IPS-15b (cell line): ENCODE measurements at regions not wholly inside any gene's neighbourhood (a gene's known extent, or its start where the extent isn't known, plus 50 kb on each side); places are given as distances from the start of the nearest gene placed in this dataset.

Source experiments
- H3K27me3 ChIP-seq: one replicate; pipeline ENCODE4 v1.6.1; 2013; ENCODE audit warnings: low read length; ENCODE audit not compliant: control insufficient read depth, insufficient read depth
- H3K36me3 ChIP-seq: one replicate; pipeline ENCODE4 v1.6.1; 2013; ENCODE audit warnings: low read length; ENCODE audit not compliant: control insufficient read depth, insufficient read depth
- H3K4me1 ChIP-seq: one replicate; pipeline ENCODE4 v1.6.1; 2013; ENCODE audit warnings: mild to moderate bottlenecking, low read length; ENCODE audit not compliant: control insufficient read depth, insufficient read depth
- H3K4me3 ChIP-seq: one replicate; pipeline ENCODE4 v1.5.1; 2013; ENCODE audit warnings: low read depth, low read length
- H3K9ac ChIP-seq: one replicate; pipeline ENCODE4 v1.6.1; 2013; ENCODE audit warnings: low read depth, mild to moderate bottlenecking, low read length
- H3K9me3 ChIP-seq: one replicate; pipeline ENCODE4 v1.6.1; 2013; ENCODE audit warnings: mild to moderate bottlenecking, low read length; ENCODE audit not compliant: control insufficient read depth, insufficient read depth

DNA sequence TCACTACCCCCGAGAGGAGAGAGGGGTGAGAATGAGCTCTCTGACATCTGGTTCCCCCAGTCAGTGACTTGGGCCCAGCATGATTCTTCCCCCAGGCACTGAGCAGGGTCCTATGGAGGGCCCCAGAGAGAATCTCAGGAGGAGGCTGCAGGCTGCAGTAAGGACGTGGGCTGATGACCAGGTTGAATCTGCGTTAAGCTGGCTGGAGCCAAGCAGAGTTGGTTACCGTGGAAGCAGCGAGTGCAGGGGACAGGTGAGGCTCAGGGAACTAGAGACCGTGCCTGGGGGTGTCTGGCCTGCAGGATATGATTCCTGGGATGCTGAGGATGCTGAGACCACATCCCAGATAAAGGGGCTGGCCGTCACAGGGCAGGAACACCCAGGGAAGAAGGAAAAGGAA lies 314.3 kb upstream of the IRX1 start:
- peaks cover 5% of the 10 kb centered on the region for H3K4me1 ChIP-seq
- H3K9me3 ChIP-seq, result no peaks in the 10 kb centered on the region
- no peaks in the 10 kb centered on the region for H3K27me3 ChIP-seq

DNA sequence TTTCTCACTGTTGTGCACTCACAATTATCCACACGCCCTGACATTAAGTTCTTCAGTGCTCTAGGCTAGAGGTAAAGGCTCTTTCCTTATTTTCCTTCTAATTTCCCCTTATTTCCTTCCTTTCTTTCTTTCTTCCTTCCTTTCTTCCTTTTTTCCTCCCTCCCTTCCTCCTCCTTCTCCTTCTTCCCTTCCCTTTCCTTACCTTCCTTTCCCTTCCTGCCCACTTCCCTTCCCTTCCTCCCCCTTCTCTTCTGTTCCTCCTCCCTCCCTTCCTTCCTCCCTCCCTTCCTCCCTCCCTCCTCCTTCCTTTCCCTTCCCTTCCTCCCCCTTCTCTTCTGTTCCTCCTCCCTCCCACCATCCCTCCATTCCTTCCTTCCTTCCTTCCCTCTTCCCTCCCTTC lies 317.0 kb upstream of the IRX1 start:
- no peaks in the 10 kb centered on the region for H3K27me3 ChIP-seq
- no peaks in the 10 kb centered on the region for H3K9me3 ChIP-seq
- H3K36me3 ChIP-seq, result no peaks in the 10 kb centered on the region
- H3K4me3 ChIP-seq, result no peak overlapping the region
- peaks cover 5% of the 10 kb centered on the region for H3K4me1 ChIP-seq
- no peak overlapping the region for H3K9ac ChIP-seq

More for the DNA sequence above, 314.3 kb upstream of the IRX1 start:
- Histone ChIP-seq H3K36me3 (no peaks in the 10 kb centered on the region), H3K9ac (no peak overlapping the region), H3K4me3 (no peak overlapping the region)

DNA sequence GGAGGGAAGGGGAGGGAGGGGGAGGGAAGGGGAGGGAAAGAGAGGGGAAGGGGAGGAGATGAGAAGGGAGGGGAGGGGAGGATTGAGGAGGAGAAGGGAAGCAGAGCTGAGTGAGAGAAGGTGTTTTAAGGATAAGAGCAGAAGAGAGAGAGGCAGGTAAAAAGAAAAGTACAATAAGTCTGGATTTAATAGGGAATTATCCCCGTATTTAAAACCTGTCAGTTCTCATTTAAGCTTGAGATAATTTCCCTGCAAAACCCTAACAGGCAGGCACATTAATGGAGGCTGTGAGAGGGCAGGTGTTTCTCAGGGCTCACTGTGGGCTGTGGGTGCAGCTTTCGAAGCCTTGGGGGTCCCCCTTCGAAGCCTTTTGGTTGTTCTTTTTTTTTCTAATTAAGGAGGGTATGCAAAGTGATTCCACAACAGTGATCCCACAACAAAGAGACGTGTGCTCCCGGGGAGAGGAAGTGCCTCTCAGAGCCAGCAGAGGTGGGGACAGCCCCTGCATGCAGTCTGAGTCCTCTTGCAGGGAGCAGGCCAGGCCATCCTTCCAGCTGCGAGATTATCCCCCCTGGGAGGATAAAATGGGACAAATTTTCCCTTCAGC lies 317.9 kb upstream of the IRX1 start:
- Histone ChIP-seq H3K36me3 (no peaks in the 10 kb centered on the region), H3K27me3 (no peaks in the 10 kb centered on the region), H3K9ac (no peak overlapping the region), H3K4me1 (peaks cover 5% of the 10 kb centered on the region), H3K9me3 (no peaks in the 10 kb centered on the region), H3K4me3 (no peak overlapping the region)

DNA sequence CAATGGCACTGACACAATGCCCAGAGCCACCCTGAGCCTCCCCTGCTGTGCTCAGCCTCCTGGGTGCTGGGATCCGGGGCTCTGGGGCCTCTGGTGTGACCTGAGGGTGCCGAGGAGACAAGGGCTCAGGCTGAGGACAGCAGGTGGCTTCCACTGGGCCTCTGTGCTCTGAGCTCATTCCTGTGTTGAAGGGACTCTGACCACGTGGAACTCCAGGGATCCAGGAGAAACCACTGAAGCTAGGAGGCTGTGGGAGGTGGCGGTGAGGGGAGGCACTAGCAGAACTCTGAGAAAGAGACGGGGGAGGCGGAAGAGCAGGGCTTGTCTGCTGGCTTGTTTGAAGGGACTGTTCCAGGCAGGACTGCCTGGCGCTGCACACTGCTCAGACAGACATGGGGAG lies 318.7 kb upstream of the IRX1 start:
- H3K9ac ChIP-seq, result no peak overlapping the region
- H3K9me3 ChIP-seq, result no peaks in the 10 kb centered on the region
- H3K36me3 ChIP-seq, result no peaks in the 10 kb centered on the region
- H3K4me1 ChIP-seq, result peaks cover 5% of the 10 kb centered on the region
- H3K4me3 ChIP-seq, result no peak overlapping the region
- H3K27me3 ChIP-seq, result no peaks in the 10 kb centered on the region

DNA sequence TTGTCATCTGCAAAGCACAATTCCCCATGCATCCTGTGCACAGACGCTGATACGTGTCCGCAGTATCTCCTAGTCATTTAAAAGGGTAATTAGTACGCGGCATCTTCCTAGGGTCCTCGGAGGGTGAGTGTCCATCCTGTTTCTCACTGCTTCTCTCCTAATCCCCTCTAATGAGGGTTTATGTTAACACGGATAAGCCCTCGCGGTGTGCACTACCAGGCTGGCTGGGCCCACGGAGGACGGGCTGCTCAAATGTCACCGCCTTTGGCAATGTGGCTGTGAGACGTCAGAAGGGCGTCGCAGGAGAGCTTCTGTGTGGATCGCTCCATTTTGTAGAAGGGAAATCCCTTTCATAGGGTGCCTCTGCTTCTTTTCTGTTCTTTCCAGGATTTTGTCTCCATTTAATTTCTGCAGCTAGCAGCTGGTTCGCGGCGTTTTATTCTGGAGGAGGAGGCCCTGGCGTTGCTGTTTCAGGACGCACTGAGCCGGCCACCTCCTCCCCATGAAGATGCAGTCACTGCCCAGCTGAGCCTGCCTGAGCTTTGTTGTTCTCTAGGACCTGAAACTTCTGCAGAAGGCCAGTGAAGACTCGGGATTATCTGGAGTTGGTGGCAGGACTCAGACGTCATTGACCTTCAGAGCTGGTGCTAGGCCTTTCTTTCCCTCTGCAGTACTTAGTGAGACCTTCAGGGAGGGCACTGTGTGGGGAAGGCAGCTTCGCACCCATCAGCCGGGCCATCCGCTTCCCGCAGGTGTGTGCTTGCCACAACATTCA lies 326.1 kb upstream of the IRX1 start:
- Histone ChIP-seq H3K36me3 (no peaks in the 10 kb centered on the region), H3K9ac (no peak overlapping the region), H3K4me3 (no peak overlapping the region), H3K27me3 (no peaks in the 10 kb centered on the region), H3K4me1 (no peaks in the 10 kb centered on the region), H3K9me3 (no peaks in the 10 kb centered on the region)

DNA sequence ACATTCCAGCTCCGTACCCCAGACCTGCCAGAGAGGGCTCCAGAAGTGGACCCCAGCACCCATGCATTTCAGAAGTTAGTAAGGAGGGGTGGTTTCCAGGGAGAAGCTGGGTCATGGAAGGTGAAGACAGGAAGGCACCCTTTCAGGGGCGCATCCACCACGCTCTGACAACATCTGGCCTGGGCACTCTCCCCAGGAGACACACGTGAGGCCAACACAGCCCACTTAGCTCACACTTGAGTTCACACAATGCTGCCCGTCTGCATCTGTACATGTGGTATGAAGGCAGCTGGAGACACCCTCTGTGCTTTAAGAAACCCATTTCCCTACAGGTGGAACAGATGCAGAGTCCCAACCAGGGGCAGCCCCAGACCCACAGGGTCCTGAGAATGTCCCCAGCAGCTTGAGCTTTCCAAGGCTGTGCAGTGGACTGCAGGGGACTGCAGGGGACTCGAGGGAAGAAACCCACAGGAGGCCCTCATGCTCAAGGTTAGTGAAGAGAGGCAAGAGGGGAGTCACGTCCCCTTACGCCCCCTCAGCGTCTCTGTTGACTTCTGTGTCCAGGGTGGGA lies 326.8 kb upstream of the IRX1 start:
- Histone ChIP-seq H3K4me3 (no peak overlapping the region), H3K36me3 (no peaks in the 10 kb centered on the region), H3K27me3 (no peaks in the 10 kb centered on the region), H3K9ac (no peak overlapping the region), H3K4me1 (no peaks in the 10 kb centered on the region), H3K9me3 (no peaks in the 10 kb centered on the region)

DNA sequence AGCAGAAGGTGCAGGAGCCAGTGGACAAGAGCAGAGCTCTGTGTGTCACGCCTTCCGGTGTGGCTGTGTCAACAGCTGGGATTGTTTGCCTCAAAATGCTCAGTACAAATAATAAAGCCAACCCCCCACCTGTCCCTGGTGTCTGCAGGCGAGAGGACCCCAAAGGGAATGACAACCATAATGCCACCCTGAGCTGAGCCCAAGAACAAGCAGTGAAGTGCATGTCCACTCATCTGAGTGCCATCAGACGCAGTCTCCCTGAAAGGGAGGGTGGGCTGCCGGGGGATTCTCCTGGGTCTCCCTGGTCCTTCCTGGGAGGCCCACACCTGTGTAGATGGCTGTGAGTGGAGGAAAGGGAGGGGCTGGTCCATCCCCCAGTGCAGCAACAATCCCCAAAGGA lies 328.8 kb upstream of the IRX1 start:
- H3K4me1 ChIP-seq, result no peaks in the 10 kb centered on the region
- H3K9ac ChIP-seq, result no peak overlapping the region
- no peaks in the 10 kb centered on the region for H3K9me3 ChIP-seq
- H3K4me3 ChIP-seq, result no peak overlapping the region
- H3K27me3 ChIP-seq, result no peaks in the 10 kb centered on the region
- no peaks in the 10 kb centered on the region for H3K36me3 ChIP-seq

DNA sequence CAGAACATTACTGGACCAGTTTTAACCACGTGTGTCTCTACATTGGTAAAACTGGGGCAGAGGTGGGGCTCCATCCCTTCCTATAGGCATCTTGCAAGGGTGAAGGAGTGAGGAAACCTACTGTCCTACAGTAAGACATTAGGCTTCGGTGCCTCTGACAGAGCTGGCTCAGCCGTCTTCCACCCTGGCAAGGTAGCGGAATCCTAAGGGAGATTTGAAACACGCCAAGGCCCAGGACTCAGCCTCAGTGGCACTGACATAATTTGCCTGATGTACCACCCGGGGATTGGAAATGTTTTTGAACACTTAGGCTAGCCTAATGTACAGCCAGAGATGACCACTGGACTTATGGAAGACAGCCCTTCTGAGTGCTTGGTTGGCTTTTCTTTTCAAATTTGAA lies 329.7 kb upstream of the IRX1 start:
- H3K27me3 ChIP-seq, result no peaks in the 10 kb centered on the region
- H3K9me3 ChIP-seq, result no peaks in the 10 kb centered on the region
- no peak overlapping the region for H3K4me3 ChIP-seq
- H3K4me1 ChIP-seq, result no peaks in the 10 kb centered on the region
- H3K36me3 ChIP-seq, result no peaks in the 10 kb centered on the region
- no peak overlapping the region for H3K9ac ChIP-seq

DNA sequence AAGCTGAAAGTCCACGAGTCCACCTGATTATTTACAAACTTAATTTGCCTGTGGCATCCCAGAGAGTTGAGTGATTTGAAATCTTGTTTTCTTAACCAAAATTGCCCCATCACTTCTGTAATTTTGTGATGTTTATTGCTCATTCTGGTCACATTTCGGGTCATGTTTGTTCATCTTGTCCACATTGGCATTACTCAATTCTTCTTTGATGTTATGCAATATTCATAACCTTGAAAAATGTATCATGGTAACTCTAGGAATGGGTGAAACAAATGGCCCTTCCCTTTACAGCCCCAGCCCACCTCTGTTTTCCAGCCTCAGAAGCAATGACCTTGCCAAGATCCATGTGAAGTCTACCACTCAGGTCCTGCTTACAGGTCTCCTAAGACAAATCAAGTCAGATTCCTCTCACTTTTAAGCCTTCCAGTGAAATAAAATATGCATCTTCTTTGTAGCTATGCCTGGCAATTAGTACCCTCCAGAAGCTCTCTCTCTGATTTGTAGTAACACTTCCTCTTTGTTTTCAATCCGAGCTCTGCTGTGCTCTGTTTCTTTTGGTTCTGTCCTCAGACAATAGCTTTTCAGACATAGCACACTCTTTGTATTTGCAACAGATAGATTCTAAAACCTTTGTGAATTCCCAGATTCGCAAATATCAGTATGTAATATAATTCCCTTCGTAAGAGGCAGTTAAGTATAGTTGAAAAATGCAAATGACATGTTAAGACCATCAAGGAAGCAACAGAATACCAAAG lies 330.3 kb upstream of the IRX1 start:
- H3K27me3 ChIP-seq, result no peaks in the 10 kb centered on the region
- no peak overlapping the region for H3K4me3 ChIP-seq
- H3K9ac ChIP-seq, result no peak overlapping the region
- H3K4me1 ChIP-seq, result no peaks in the 10 kb centered on the region
- no peaks in the 10 kb centered on the region for H3K9me3 ChIP-seq
- no peaks in the 10 kb centered on the region for H3K36me3 ChIP-seq

DNA sequence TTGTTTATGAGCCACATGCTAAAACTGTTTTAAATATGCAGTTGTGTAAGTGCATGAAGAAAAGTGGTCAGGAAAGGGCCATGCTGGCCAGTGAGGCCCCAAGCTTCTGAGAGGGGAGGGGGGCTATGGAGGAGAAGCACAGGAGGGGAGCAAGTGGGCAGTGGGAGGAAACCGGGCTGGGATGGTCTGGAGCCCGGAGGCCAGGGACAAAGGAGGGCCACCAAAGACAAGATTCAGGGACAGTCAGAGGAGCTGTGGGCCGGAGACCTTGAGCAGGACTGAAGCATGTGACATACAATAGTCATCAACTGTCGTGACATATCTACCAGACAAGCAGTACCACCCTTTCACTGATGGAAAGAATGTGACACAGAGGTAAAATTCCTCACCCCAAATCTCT lies 333.2 kb upstream of the IRX1 start:
- Histone ChIP-seq H3K4me3 (no peak overlapping the region), H3K27me3 (no peaks in the 10 kb centered on the region), H3K4me1 (no peaks in the 10 kb centered on the region), H3K36me3 (no peaks in the 10 kb centered on the region), H3K9me3 (no peaks in the 10 kb centered on the region), H3K9ac (no peak overlapping the region)

DNA sequence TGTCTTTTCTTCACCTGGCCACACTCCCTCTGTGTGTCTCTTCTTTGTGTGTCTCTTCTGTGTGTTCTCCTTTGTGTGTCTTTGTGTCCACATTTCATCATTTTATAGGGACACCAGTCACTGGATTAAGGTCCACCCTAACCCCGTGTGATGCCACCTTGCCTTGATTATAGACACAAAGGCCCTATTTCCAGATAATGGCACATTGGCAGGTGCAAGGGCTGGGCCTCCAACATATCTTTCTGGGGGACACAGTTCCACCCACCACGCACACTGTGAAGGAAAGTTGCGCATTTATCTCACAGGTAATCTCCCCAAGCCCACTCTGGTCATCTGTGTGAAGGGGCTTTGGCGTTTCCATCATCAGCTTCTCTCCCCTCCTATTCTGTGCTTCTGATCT lies 334.6 kb upstream of the IRX1 start:
- no peaks in the 10 kb centered on the region for H3K9me3 ChIP-seq
- no peak overlapping the region for H3K4me3 ChIP-seq
- no peaks in the 10 kb centered on the region for H3K4me1 ChIP-seq
- H3K36me3 ChIP-seq, result no peaks in the 10 kb centered on the region
- H3K27me3 ChIP-seq, result no peaks in the 10 kb centered on the region
- no peak overlapping the region for H3K9ac ChIP-seq
